ENCODE measurements at regions not wholly inside any gene's neighbourhood (a gene's known extent, or its start where the extent isn't known, plus 50 kb on each side); places are given as distances from the start of the nearest gene placed in this dataset.
"Not testable (repeated sequence)": the region's sequence is repeated elsewhere in the genome, so short reads cannot be mapped to it uniquely, and the experiment has no call there.

DNA sequence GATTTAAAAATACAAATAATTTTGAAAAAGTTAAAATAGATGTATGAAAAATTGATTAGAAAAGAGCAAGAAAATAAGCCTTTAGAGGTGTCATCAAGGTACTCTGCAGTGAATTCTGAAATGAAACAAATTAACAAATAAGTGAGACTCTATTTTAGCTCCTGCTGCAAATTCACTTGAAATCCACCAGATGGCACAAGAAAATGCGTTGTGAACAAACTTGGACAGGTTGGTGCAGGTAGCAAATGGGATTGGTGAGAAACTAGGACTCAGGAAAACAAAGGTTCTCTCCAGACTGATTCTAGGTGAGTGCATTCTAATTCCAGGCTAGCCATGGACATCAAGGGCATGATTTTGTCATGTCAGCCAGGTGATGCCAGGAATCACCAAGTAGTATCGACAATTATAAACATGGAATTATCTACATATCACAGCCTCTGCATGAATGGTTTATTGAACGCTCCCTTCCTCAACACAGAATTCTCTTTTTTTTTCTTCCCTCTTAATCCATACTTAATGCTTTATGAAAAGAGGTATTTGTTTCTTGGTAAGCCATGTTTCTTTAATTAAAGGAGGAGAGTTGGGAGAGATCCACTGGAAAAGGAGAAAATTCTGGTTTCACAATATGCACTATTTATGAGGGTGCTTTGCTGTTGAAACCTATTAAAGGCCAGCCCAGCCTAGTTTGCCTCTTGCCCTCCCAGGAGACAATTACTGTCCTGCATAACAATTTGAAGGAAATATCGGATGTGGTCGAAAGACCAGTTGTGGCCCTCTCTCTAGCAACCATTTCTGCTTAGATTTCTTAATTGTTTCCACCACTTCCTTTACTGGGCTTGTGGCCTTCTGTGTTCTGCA, 118.1 kb downstream of the ZNF365 start:
- DNase-seq, result peak; percentile 42
- in situ Hi-C loops (cut with MboI; ENCODE audit: low pct_unique_long_range_greater_than_20kb, low sequenced_read_pairs), result no loop called here

DNA sequence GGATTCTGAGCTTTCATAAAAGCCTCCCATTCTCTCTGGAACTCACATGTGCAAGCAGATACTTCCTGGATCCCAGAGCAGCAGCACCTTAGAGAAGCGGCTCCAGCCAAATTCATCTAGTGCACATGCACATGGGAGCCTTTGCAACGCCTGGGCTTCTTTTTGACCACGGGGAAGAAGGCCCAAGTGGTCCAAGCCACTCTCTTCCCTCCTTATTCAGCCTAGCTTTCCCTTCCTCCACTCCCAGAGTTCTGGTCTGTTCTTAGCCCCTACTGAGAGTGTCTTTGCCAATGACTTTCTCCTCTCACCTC, 118.7 kb downstream of the ZNF365 start:
- in situ Hi-C loops (cut with MboI; ENCODE audit: low pct_unique_long_range_greater_than_20kb, low sequenced_read_pairs), result no loop called here
- no peak for DNase-seq

GRCh38 chr10:62496925-62497324, 122.8 kb downstream of the ZNF365 start:
- no peak for DNase-seq
- in situ Hi-C loops (cut with MboI; ENCODE audit: low pct_unique_long_range_greater_than_20kb, low sequenced_read_pairs), result no loop called here

DNA sequence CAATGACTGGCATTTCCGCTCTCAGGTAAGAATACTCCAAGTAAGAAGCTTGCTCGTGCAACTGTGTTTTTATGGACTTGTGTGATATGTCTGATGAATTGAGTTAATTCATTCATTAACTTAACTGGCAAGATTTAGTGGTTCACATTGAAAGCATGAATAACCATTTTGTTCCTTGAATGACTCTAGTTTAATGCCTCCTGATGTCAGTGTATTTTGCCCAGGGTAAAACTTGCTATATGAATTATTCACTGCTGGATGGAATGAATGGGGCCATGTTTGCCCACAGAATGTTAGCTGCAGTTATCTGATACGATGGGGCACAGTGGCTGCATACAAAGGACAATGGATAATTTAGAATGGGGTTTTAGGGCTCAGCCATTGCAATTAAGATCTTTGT, 124.1 kb downstream of the ZNF365 start:
- in situ Hi-C loops (cut with MboI; ENCODE audit: low pct_unique_long_range_greater_than_20kb, low sequenced_read_pairs), result no loop called here
- no peak for DNase-seq

- in situ Hi-C loops (cut with MboI; ENCODE audit: low pct_unique_long_range_greater_than_20kb, low sequenced_read_pairs); DNase-seq: not testable (repeated sequence)
Observed at GRCh38 chr10:62500116-62500515, 125.9 kb downstream of the ZNF365 start.

DNA sequence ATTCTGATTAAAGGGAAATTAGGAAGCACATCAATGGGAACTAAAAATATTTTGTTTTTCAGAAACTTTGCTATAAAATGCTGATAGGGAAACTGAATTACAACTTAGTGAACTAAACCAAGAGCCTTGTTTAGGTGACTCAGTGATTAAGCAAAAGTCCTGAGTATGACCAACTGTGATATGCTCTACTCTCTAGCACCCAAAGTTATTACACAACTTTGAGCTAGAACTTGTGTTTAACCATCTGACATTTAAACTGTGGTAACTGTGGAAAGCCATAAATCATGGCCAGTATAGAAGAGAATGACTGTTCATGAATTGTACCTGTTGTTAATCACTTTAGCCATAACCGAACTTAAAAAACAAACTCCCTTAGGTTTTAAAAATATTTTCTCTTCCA, 127.4 kb downstream of the ZNF365 start:
- in situ Hi-C loops (cut with MboI; ENCODE audit: low pct_unique_long_range_greater_than_20kb, low sequenced_read_pairs), result no loop called here
- no peak for DNase-seq

GRCh38 chr10:62502995-62503613, 128.9 kb downstream of the ZNF365 start:
- in situ Hi-C loops (cut with MboI; ENCODE audit: low pct_unique_long_range_greater_than_20kb, low sequenced_read_pairs), result no loop called here
- peak; percentile 8 for DNase-seq

DNA sequence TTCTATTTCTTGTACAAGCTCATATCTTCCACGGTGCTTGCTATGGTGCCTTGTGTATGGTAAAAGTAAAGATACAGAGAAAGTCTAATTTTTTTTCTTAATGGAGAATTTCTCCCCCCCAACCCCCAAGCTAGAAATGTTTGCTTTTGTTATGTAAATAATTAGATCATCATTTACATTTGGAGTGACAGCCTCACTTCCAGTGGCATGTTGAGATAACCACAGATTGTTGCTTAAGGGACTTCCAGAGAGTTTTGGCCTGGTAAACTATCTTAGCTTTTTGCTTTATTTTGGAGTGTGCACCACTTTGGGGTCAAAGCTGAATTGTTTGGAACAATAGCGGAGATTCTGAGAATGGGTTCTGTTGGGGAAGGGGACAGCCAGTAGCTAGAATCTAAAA, 129.7 kb downstream of the ZNF365 start:
- in situ Hi-C loops (cut with MboI; ENCODE audit: low pct_unique_long_range_greater_than_20kb, low sequenced_read_pairs), result no loop called here
- DNase-seq, result no peak

GRCh38 chr10:62506371-62506770, 132.2 kb downstream of the ZNF365 start:
- in situ Hi-C loops (cut with MboI; ENCODE audit: low pct_unique_long_range_greater_than_20kb, low sequenced_read_pairs), result no loop called here

DNA sequence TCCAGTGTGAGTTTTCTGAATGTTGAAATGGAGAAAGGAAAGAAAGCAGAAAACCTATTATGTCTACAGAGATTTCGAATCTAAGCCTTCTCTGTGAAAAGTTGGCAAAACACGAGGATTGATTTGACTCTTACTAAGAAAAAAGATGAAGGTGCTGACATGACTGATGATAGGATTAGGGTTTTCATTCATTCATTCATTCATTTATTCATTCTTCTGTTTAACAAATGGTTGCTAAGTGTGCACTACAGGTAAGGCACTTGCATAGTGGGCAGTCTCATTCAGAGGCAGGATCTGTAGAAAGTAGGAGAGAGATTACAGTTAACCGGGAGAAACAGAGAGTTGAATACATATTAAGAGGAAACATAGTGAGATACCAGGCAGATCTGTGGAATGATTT, 137.1 kb downstream of the ZNF365 start:
- DNase-seq, result no peak
- in situ Hi-C loops (cut with MboI; ENCODE audit: low pct_unique_long_range_greater_than_20kb, low sequenced_read_pairs), result no loop called here

More at GRCh38 chr10:62506371-62506770, 132.2 kb downstream of the ZNF365 start:
- peak; percentile 34 for DNase-seq

GRCh38 chr10:62511656-62512055, 137.5 kb downstream of the ZNF365 start:
- in situ Hi-C loops (cut with MboI; ENCODE audit: low pct_unique_long_range_greater_than_20kb, low sequenced_read_pairs), result no loop called here
- DNase-seq, result no peak

DNA sequence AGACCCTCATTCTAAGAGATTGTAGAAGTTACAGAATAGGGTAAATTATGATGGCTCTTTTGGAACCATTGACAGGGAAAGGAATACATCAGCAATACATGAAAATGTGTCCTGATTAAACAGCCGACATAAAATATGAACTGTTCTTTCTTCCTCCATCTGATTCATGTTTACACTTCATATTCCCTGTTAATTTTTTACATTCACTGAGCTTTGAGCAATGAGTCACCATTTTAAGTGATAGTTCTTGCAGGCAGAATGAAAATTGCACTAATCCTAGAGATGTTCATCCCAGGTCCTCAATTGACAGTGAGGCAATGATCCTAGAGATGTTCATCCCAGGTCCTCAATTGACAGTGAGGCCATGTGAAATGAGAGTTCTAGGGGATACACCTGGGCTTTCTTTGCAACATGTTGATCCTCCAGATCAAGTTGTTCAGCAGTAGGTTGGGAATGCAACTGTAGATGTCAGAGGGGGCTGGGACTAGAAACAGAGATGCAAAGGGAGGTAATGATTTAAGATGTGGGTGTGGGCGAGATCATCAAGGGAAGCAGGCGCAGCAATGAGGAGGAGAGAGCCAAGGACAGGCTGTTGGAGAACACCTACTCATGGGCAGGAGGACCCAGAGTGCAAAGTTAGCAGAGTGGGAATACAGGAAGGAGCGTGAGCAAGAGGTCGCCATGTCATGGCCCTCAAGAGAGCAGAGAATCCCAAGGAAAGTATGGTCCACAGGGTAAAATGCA, 138.7 kb downstream of the ZNF365 start:
- DNase-seq, result no peak
- in situ Hi-C loops (cut with MboI; ENCODE audit: low pct_unique_long_range_greater_than_20kb, low sequenced_read_pairs), result no loop called here

GRCh38 chr10:62514079-62514693, 140.0 kb downstream of the ZNF365 start:
- no peak for DNase-seq
- in situ Hi-C loops (cut with MboI; ENCODE audit: low pct_unique_long_range_greater_than_20kb, low sequenced_read_pairs), result no loop called here

GRCh38 chr10:62517252-62517651, 143.1 kb downstream of the ZNF365 start:
- in situ Hi-C loops (cut with MboI; ENCODE audit: low pct_unique_long_range_greater_than_20kb, low sequenced_read_pairs), result no loop called here

GRCh38 chr10:62527019-62527827, 153.1 kb downstream of the ZNF365 start:
- DNase-seq, result no peak
- in situ Hi-C loops (cut with MboI; ENCODE audit: low pct_unique_long_range_greater_than_20kb, low sequenced_read_pairs), result no loop called here

More at GRCh38 chr10:62517252-62517651, 143.1 kb downstream of the ZNF365 start:
- no peak for DNase-seq

GRCh38 chr10:62528441-62528840, 154.3 kb downstream of the ZNF365 start:
- in situ Hi-C loops (cut with MboI; ENCODE audit: low pct_unique_long_range_greater_than_20kb, low sequenced_read_pairs), result no loop called here
- DNase-seq, result peak; percentile 21

DNA sequence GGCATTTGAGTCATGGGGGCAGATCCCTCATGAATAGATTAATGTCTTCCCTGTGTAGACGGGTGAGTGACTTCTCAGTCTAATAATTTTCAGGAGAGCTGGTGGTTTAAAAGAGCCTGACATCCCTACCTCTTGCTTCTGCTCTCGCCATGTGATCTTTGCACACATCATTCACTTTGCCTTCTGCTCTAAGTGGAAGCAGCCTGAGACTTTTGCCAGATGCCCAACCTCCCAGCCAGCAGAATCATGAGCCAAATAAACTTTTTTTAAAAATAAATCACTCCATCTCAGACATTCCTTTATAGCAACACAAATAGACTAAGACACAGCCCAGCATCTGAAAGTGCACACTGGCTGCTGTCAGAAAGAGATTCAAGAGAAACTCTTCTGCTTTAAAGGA, 155.2 kb downstream of the ZNF365 start:
- in situ Hi-C loops (cut with MboI; ENCODE audit: low pct_unique_long_range_greater_than_20kb, low sequenced_read_pairs), result no loop called here
- no peak for DNase-seq

DNA sequence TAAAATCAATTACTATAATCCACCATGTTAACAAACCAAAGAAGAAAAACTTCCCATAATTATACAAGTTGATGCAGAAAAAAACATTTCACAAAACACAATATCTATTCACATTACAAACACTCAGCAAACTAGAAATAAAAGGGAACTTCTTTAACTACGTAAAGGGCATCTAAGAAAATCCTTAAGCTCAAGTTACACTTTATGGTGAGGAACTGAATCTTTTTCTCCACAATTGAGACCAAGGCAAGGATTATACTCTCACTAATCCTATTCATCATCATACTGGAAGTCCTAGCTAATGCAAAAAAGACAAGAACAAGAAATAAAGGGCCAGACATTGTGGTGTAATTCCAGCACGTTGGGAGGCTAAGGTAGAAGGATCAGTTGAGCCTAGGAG, 159.9 kb downstream of the ZNF365 start:
- in situ Hi-C loops (cut with MboI; ENCODE audit: low pct_unique_long_range_greater_than_20kb, low sequenced_read_pairs), result no loop called here
- no peak for DNase-seq

- in situ Hi-C loops (cut with MboI; ENCODE audit: low pct_unique_long_range_greater_than_20kb, low sequenced_read_pairs), result no loop called here
- DNase-seq, result no peak
Observed at GRCh38 chr10:62538606-62539005, 164.4 kb downstream of the ZNF365 start.

All from KBM-7 (cell line).